GM21360 (cell line): ENCODE measurements at regions not wholly inside any gene's neighbourhood (a gene's known extent, or its start where the extent isn't known, plus 50 kb on each side); places are given as distances from the start of the nearest gene placed in this dataset.

Source experiments
- ATAC-seq: cut with Tn5 transposase; IDR thresholded peaks from one replicate; pipeline ENCODE4 v1.9.1; 2021; ENCODE audit warnings: mild to moderate bottlenecking, moderate library complexity; ENCODE audit not compliant: unreplicated experiment

- ATAC-seq = no peak
Observed at GRCh38 chr3:151935446-151935845, 62.0 kb downstream of the SUCNR1 start.

- ATAC-seq = no peak
Observed at GRCh38 chr3:151940481-151940880, 67.0 kb downstream of the SUCNR1 start.

- no peak for ATAC-seq
Observed at GRCh38 chr3:151943539-151943938, 70.1 kb downstream of the SUCNR1 start.

- ATAC-seq = no peak
Observed at GRCh38 chr3:151944356-151944755, 70.9 kb downstream of the SUCNR1 start.

- ATAC-seq = no peak
Observed at GRCh38 chr3:151946606-151947005, 73.2 kb downstream of the SUCNR1 start.

- ATAC-seq = no peak
Observed at GRCh38 chr3:151949706-151950105, 76.3 kb downstream of the SUCNR1 start.

- ATAC-seq = no peak
Observed at GRCh38 chr3:151955356-151955755, 81.9 kb downstream of the SUCNR1 start.

GRCh38 chr3:151960961-151961580, 87.6 kb downstream of the SUCNR1 start:
- ATAC-seq = no peak

- no peak for ATAC-seq
Observed at GRCh38 chr3:151962352-151962751, 88.9 kb downstream of the SUCNR1 start.

GRCh38 chr3:151962912-151963311, 89.5 kb downstream of the SUCNR1 start:
- no peak for ATAC-seq

- ATAC-seq = no peak
Observed at GRCh38 chr3:151964743-151965142, 91.3 kb downstream of the SUCNR1 start.

- ATAC-seq = no peak
Observed at GRCh38 chr3:151969026-151969642, 95.7 kb downstream of the SUCNR1 start.

- ATAC-seq = no peak
Observed at GRCh38 chr3:151971814-151972579, 98.6 kb downstream of the SUCNR1 start.

GRCh38 chr3:151974067-151974466, 100.6 kb downstream of the SUCNR1 start:
- ATAC-seq = no peak

GRCh38 chr3:151976211-151977050, 103.0 kb downstream of the SUCNR1 start:
- ATAC-seq = no peak

- ATAC-seq = no peak
Observed at GRCh38 chr3:151979906-151980305, 106.5 kb downstream of the SUCNR1 start.

GRCh38 chr3:151983538-151983937, 110.1 kb downstream of the SUCNR1 start:
- ATAC-seq = no peak

GRCh38 chr3:151985787-151986430, 112.5 kb downstream of the SUCNR1 start:
- no peak for ATAC-seq

GRCh38 chr3:151987893-151988292, 114.5 kb downstream of the SUCNR1 start:
- no peak for ATAC-seq

- ATAC-seq = no peak
Observed at GRCh38 chr3:151989621-151990020, 116.2 kb downstream of the SUCNR1 start.
